NCI-H187 treated with DMSO at 0.1 percent for 48 hours (cell line): ENCODE measurements at regions not wholly inside any gene's neighbourhood (a gene's known extent, or its start where the extent isn't known, plus 50 kb on each side); places are given as distances from the start of the nearest gene placed in this dataset.
"Not testable (repeated sequence)": the region's sequence is repeated elsewhere in the genome, so short reads cannot be mapped to it uniquely, and the experiment has no call there.

Experiments
- DNase-seq: peaks from one replicate; lab custom pipeline; 2025; lab: John Stamatoyannopoulos, UW

DNA sequence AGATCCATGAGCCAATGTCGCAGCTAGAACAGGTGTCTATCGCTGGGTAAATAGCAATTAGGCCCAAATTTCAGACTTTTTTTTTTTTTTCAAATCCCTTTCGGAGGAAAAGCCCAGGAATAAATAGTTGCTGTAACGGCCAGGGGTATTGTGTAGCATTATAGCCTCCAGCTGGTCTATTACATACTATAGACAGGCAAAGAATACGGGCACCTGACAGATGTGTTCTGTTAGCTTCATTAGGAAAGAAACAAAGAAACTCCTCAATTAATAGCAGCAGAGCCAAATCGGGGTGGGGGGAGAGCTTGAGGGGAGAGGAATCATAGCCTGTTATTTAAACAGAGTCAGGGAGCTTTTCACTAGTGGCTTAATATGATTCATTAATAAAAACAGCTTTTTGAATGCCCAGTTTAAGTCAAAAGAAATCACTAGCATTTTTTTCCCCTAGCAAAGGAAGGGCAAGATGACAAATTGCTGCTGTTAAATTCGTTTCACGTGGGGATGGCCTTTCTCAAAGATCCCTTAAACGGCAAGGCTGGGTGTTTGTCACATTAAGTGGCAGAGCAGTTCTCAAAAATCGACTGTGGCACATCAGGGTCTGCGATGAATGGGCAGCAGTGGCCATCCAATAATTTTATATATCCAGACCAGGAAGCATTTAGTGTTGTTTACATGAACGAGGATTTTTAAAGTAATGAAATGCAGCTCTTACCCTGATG lies 139.4 kb downstream of the ID4 start:
- no peak for DNase-seq

DNA sequence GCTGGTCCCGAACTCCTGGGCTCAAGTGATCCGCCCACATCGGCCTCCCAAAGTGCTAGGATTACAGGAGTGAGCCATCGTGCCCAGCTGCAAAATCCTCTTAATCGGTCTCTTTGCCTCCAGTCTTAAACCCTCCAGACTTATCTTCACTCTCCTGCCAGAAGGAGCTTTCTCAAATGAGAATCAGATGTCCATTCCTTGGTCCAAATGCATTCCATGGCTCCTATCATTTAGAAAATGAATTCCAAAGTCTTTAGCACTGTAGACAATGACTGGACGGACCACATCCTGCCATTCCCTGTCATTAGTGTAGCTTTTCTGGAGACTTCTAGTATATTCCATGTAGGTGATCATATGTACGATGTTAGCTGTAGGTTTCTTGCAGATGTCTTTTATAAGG lies 141.9 kb downstream of the ID4 start:
- DNase-seq = no peak

DNA sequence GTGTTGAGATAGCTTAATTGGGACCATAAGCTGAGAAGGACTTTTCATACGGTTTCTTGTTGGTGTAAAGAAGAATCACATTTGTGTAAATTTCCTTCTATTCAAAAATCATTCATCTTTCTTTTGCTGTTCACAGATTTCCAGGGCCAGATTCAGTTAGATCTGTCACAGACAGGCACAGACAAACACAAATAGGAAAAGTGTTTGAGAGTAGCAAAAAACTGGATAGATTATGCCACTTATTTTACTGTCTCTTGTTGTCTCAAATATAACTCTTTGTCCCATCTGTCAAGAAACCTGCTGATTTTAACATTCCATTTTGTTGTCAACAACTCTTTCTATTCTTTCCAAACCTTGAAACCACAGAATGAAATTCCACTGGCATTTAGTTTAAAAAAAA lies 142.8 kb downstream of the ID4 start:
- no peak for DNase-seq

DNA sequence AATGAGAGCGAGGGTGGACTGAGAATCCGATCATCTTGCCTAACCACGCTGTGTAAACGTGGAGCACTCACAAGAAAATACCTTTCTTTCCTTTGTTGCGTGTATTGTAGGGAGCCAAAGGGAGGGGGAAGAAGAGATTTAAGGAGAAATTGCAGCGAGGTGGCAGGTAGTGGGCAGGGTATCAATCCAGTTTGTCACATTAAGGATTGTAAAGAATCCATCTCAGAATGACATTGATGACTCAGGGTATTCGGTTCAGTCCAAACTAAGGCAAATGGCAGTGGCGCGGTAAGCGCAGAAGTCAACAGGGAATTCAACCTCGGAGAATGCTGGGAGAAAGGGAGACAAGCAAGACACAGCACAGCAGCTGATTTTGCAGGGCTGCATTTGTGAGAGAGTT lies 146.2 kb downstream of the ID4 start:
- no peak for DNase-seq

DNA sequence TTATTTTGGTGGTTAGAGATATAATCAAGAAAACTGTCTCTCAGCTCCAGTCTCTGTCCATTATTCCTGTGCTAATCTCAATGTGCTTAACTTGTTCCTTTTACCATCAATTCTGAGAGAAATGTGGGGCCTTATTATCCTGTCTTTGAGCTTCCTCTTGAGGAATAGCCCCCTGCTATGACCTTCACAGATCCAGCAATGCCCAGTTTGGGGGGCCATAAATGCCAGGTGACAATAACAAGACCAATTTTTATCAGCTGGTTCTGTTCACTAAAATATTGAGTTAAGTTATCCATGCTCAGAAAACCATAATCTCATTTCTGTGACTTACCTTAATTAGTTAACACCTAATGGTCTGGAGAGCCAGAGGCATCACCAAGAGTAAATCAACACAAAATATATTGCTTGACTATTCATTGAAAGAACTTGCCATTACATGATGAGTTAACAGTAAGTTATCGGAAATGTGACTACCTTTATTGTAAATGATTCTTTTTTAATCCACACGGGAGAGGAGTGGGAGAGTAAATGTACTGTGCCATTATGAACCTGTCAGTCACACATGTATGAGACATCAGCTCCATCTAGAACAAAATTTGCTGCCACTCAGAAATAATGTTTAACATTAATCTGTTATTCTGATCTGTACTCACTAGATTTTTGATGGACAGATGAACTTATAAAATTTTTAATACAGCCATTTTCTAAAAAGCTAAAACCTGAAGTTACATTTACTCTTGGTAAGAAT lies 149.7 kb downstream of the ID4 start:
- DNase-seq = no peak

DNA sequence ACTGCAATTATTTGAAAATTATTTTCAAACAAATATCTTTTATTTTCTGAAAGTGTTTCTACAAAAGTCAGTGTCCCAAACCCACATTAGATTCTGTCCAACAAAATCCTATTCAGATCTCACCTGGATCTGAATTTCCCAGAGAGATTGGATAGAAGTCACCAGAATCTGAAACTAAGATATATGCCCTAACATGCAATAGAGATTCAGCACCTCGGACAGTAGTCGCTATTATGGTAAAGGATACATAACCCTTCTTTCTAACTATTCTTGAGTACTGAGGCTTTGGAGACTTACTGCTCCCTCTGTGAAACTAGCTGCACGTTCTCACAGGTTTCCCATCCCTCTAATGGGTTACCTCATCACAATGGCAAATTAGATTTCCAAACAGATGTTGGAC lies 151.4 kb downstream of the ID4 start:
- DNase-seq = no peak

DNA sequence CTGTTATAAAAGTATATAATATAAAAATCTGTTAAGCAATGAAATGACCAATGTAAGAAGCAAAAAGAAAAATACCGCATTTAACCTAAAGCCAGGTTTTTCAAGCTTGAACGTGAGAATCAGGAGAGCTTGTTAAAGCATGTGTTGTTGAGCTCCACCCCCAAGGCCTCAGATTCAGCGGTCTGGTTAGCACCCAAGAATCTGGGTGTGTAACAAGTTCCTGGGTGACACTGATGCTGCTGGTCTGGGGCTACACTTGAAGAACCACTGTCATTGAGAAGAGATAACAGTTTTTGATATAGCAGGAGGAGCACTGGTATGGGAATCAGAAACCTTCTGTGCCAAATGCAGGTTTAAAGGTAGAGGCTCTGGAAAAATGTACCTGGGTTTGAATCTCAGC lies 154.0 kb downstream of the ID4 start:
- DNase-seq = no peak

DNA sequence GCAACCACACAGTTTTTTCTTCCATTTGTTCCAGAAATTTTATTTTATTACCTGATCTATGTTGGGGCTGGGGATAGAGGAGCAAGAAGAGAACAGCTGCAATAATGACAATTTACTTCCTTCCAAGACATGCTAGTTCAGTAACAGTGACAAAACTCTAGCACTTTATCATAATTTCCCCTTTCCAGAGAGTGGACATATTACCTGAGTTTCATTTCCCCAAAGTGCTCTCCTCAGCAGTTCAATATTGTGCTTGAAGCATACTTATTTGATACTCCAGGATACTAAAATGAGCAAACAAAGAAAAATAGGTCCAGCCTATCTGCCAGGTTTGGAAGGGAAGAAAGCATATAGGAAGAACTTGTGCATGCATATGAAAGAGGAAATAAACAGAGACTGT lies 157.7 kb downstream of the ID4 start:
- no peak for DNase-seq

DNA sequence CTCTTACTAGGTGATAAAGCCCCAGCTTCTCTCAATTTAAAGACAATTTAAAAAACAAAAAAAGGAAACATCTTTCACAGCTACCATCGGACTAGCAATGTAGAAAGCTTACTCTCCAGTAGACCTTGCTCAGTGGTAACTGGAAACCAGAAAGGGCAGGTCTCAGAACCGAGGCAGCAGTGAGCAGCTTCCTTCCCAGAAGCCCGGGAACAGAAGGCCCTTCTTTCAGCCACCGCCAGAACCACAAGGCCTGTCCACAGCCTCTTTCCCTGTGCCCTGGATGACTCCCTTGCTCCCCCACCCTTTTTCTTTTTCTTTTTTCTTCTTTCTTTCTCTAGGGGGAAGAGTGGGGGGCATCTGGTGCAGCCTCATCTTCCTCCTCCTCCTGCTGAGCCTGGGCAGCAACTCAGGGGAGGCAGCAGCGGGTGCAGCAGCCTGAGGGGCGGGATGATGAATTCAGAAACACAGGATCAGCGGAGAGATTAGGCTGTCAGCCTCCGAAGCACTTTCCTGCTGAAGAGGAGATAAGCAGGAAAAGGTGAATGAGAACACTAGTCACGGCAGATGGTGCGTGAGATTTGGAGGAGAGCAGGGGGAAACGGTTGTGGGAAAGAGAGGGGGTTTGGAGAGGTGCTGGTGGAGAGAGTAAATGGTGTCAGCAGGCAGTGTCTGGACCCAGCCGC lies 158.5 kb downstream of the ID4 start:
- DNase-seq = peak; percentile 66

DNA sequence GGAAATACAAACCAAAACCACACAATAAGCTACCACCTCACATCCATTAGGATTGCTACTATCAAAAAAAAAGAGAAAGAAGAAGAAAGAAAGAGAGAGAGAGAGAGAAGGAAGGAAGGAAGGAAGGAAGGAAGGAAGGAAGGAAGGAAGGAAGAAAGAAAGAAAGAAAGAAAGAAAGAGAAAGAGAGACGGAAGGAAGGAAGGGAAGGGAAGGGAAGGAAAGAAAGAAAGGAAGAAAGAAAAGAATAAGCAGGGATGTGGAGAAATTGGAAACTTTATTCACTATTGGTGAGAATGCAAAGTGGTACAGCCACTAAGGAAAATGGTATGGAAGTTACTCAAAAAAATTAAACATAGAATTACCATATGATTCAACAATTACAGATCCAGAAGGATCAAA lies 159.9 kb downstream of the ID4 start:
- DNase-seq = no peak

DNA sequence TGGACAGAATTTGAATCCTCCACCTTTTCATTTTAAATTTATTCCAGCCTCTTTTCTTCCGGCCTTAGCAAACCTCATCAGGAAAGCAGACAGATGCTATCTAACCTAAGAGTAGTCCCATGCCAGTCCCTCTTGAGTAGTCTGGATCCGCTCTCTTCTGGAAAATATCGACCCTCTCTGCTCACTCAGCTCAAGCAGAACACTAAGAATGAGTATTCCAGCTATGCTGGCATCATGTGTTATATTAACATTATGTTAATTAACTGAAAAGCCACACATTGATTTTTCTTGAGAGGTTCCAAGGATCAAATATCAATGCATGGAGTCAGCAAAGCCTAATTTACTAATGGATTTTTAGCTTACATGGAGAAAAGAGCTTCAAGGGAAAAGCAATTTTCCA lies 161.4 kb downstream of the ID4 start:
- DNase-seq = peak; percentile 30

DNA sequence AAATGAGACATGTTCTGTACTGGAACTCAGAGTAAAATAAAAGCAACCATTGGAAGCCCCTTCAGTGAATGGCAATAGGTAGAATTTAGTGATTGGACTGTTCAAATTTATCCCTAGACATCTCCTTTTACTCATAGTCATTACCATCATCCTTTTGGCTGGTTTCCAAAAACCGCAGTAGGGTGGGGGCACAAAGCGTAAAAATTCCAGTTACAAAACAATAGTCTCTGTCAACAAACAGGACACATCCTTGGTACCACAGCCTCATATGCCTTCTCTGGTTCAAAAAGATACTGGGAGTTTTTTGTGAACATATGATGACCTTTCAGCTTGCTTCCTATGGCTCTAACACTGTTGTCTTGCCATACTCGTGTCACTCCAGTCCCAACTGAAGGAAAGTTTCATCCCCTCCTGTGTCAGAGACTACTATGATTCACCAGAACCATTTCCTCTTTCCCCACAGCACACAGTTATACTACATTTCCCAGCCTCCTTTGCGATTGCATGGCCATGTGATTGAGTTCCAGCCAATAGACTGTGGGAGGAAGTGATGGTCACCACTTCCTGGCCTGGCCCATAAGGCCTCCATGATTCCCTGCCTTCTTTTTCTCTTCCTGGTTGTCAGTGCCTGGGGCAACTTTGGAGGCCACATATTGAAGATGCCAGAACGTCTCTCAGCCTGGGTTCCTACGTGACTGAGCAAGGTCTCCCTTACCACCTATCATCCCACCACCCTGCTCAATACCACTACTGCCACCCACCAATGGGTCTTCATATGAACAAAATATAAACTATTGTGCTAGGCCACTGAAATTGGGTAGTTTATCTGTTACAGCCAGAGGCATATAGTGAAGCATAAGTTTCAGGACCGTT lies 162.4 kb downstream of the ID4 start:
- DNase-seq = no peak

DNA sequence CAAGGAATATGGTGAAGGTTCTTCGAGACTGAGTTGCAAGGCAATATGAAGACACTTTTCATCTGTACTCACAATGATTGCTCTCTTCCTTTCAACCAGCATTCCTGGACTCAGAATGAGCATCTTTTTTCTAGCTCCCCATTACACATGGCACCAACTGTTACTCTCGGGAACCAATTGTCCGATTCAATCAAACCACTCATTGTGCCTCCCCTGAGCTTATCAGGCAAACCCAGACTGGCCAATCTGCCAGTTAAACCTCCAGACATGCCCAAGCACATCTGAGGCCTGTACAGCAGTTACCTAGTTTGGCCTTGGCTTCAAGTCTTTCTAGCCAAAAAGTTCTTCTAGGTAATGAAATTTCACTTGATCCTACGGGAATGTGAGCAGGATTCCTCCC lies 164.1 kb downstream of the ID4 start:
- no peak for DNase-seq

DNA sequence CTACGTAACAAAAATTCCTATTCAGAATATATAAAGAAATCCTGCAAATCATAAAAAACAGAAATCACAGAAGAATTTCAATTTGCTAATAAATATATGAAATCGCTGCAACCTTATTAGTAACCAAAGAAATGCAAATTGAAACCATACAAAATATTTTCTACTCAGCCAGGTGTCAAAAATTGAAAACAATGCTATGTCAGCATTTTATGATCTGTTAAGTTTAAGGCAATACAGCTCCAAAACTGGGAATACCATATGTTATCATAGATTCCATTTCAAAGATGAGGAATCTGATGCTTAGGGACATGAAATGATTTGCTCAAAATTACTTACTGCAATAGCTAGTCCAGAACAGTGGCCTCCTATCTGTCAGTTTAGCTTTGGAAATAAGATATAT lies 168.9 kb downstream of the ID4 start:
- DNase-seq = no peak

DNA sequence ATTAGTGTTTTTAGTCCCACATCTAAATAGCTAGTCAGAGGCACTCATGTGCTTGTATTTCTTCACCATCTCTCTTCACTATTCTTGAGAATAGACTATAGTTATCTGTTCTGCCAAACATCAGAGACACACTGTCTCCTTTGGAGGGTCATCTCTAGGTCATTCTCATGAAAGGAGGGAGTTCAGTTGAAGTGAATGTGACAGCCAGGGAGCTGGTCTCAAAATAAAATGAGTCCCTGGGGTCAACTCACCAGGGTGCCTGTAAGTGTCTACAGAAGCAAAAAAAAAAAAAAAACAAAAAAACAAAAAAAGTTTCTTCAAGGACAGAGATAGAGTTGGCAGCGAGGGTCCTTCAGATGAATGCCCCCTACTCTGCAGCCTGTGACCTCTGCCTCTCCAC lies 171.0 kb downstream of the ID4 start:
- DNase-seq = no peak

DNA sequence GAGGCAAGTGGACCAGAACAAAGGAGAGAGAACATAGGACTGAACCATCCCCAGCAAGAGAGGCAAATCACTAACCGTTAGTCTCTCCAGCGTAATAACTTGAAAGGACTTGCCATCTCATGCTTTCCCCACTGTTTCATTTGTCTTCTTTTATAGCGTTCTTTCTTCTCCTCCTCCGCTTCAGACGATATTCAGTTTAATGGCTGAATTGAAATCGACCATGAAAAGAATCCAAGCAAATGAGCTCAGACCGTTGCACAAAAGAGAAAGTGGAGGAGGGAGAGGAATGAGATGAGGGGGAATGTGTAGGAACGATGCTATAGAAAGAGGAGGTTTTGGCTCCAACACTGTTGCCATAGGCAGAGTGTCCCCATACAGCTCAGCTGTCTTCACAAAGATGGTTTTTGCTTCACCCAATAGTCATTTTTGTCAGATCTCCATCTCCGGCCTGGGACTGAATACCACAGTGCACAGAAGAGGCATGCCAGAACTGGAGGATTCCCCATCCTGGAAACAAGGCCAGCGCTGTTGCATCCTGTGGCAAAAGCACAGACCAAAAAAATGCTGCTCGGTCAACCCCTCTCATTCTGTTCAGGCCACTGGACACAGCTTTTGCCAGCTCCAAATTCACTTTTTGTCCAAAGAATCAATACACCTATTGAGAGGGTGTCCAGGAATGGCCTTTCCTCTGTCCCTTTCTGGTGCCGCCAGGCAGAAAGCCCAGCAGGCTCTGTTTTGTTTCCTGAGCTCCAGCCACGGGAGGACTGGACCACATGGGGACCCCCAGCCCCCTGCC lies 176.1 kb downstream of the ID4 start:
- DNase-seq = no peak

DNA sequence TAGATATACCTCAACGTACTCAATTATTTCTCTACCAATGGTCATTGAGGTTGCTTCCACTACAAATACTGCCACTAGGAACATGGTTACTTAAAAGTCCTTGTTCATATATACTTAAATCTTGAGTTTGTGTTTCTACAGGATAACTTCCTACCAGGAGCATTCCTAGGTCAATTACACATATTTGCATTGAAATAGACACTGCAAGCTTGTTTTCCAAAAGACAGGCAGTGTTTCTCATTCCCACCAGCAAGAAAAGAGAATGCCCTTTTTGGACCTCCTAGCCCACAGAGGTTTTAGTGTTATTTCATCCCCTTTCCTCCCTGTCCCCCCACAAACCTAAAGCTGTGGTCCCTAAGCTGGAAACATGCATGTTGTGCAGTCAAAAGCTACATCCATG lies 177.3 kb downstream of the ID4 start:
- no peak for DNase-seq

DNA sequence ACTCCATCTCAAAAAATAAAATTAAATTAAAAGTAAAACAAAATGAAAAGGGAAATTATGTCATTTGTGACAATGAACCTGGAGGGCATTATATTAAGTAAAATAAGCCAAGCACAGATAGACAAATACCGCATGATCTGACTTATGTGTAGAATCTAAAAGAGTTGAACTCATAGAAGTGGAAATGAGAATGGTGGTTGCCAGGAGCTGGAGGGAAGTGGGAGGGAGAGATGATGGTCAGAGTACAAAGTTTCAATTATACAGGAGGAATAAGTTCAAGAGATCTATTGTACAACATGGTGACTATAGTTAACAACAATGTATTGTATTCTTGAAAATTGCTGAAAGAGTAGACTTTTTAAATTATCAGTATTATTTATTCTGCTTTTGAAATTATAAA lies 183.4 kb downstream of the ID4 start:
- no peak for DNase-seq

DNA sequence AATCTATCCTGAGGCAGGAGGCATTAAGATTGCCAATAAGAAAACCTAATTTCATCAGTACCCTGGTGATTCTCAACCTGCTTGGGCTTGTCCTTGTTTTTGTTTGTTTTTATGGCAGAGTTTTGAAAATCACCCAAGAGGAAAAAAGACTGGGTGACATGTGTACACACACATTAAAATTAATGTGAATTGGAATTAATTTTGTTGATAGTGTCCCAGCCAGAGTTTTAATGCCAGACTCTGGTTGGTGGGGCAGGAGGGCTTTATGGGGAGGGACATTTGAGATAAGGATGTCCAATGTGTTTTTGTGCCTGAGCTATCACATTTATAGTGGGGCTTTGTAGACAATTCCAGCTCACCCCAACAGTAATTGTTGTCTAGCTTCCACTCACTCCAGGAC lies 184.6 kb downstream of the ID4 start:
- no peak for DNase-seq

DNA sequence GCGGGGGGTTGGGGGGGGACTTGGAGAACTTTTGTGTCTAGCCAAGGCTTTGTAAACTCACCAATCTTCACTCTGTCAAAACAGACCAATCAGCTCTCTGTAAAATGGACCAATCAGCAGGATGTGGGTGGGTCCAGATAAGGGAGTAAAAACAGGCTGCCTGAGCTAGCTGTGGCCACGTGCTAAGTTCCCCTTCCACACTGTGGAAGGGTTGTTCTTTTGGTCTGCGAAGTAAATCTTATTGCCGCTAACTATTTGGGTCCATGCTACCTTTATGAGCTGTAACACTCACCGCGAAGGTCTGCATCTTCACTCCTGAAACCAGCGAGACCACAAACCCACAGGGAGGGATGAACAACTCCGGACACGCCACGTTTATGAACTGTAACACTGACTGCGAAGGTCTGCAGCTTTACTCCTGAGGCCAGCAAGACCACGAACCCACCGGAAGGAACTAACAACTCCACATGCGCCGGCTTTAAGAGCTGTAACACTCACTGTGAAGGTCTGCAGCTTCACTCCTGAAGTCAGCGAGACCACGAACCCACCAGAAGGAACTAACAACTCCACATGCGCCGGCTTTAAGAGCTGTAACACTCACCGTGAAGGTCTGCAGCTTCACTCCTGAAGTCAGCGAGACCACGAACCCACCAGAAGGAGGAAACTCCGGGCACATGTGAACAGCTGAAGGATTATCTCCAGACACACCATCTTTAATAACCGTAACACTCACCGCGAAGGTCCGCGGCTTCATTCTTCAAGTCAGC lies 186.6 kb downstream of the ID4 start:
- DNase-seq = not testable (repeated sequence)

DNA sequence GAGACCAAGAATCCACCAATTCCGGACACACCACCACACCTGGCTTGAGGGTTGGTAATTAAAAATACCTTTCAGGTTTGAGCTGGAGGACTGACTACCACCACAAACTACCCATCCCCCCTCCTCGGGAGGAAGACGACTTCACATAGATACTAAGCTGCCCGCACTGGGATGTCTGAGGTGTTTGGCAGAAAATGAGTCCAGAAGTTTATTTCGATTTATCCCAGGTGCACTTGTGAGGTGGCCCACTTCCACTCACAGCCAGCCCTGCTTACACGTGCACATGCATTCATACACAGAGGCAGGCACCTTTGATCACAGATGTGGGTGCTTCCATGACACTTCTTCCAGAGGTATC lies 187.1 kb downstream of the ID4 start:
- no peak for DNase-seq
